Stimulated activated CD8-positive, alpha-beta memory T cell treated with anti-CD3 and anti-CD28 coated beads, Interleukin-2, amount 100 ng/mL, for 48 hours (primary cell): ENCODE measurements at regions not wholly inside any gene's neighbourhood (a gene's known extent, or its start where the extent isn't known, plus 50 kb on each side); places are given as distances from the start of the nearest gene placed in this dataset.

ENCODE experiments used
- DNase-seq, 2 donors: peaks; one replicate each; pipeline ENCODE4 v3.0.0-alpha.2; 2020; ENCODE audit warnings: low read depth in 2 of 2

GRCh38 chr5:152270096-152270495 is 135.0 kb downstream of the NMUR2 start:
- no peak for DNase-seq

- no peak for DNase-seq
Observed at GRCh38 chr5:152269533-152269932, 135.5 kb downstream of the NMUR2 start.

GRCh38 chr5:152264645-152265254 is 140.3 kb downstream of the NMUR2 start:
- no peak for DNase-seq

- DNase-seq, result no peak
Observed at GRCh38 chr5:152262667-152263066, 142.4 kb downstream of the NMUR2 start.

GRCh38 chr5:152260940-152261339 is 144.1 kb downstream of the NMUR2 start:
- no peak for DNase-seq

GRCh38 chr5:152259702-152260101 is 145.4 kb downstream of the NMUR2 start:
- no peak for DNase-seq

GRCh38 chr5:152256580-152256979 is 148.5 kb downstream of the NMUR2 start:
- no peak for DNase-seq

GRCh38 chr5:152255411-152255810 is 149.7 kb downstream of the NMUR2 start:
- DNase-seq, result no peak

- DNase-seq, result no peak
Observed at GRCh38 chr5:152247850-152248385, 157.2 kb downstream of the NMUR2 start.

GRCh38 chr5:152246401-152246800 is 158.7 kb downstream of the NMUR2 start:
- DNase-seq, result no peak

- no peak for DNase-seq
Observed at GRCh38 chr5:152237531-152237930, 167.5 kb downstream of the NMUR2 start.

GRCh38 chr5:152226191-152226590 is 178.9 kb downstream of the NMUR2 start:
- no peak for DNase-seq

GRCh38 chr5:152221721-152222629 is 183.1 kb downstream of the NMUR2 start:
- DNase-seq, result no peak

GRCh38 chr5:152218694-152219093 is 186.4 kb downstream of the NMUR2 start:
- DNase-seq, result no peak

- no peak for DNase-seq
Observed at GRCh38 chr5:152205804-152206203, 199.3 kb downstream of the NMUR2 start.

- no peak for DNase-seq
Observed at GRCh38 chr5:152202321-152202720, 202.8 kb downstream of the NMUR2 start.

- no peak for DNase-seq
Observed at GRCh38 chr5:152193391-152194107, 211.5 kb downstream of the NMUR2 start.

GRCh38 chr5:152188251-152188650 is 216.8 kb downstream of the NMUR2 start:
- no peak for DNase-seq

GRCh38 chr5:152187668-152188067 is 217.4 kb downstream of the NMUR2 start:
- no peak for DNase-seq

GRCh38 chr5:152185547-152186245 is 219.4 kb downstream of the NMUR2 start:
- DNase-seq, result no peak

GRCh38 chr5:152184266-152184665 is 220.8 kb downstream of the NMUR2 start:
- no peak for DNase-seq

GRCh38 chr5:152181461-152181860 is 223.6 kb downstream of the NMUR2 start:
- DNase-seq, result no peak
